ENCODE measurements at regions not wholly inside any gene's neighbourhood (a gene's known extent, or its start where the extent isn't known, plus 50 kb on each side); places are given as distances from the start of the nearest gene placed in this dataset.

- Histone ChIP-seq H3K4me3 (replicated peaks in 1 of 2; ENCODE audit: low read depth in 1 of 2, low read length in 2 of 2) (no peak overlapping the region), H3K9ac (ENCODE audit: low read length) (no peak overlapping the region), H4K20me1 (ENCODE audit: insufficient read depth) (no peaks in the 10 kb centered on the region), H3K9me3 (ENCODE audit: control insufficient read depth in 1 of 2, insufficient read depth in 1 of 2, low read depth in 1 of 2, low read length in 2 of 2) (no peaks in the 10 kb centered on the region), H3K36me3 (ENCODE audit: control insufficient read depth in 1 of 2, insufficient read depth in 2 of 2, low read length in 2 of 2) (no peaks in the 10 kb centered on the region), H3K4me1 (ENCODE audit: control insufficient read depth in 1 of 2, insufficient read depth in 2 of 2, low read length in 2 of 2) (peaks cover 0 to 8% of the 10 kb centered on the region in 2 experiments; a peak in 2 of 4 replicates), H2AFZ (ENCODE audit: low read depth, low read length, poor library complexity, severe bottlenecking) (no peak overlapping the region), H3K9me2 (ENCODE audit: insufficient read depth) (no peaks in the 10 kb centered on the region), H3K4me2 (ENCODE audit: low read length) (no peak overlapping the region), H3K27ac (ENCODE audit: low read depth, low read length) (no peak overlapping the region), H3K79me2 (ENCODE audit: insufficient read depth, low read length) (no peaks in the 10 kb centered on the region), H3K27me3 (ENCODE audit: insufficient read depth, low read length) (no peaks in the 10 kb centered on the region)
- ChIA-PET CTCF (interaction anchor here (1.4 to 4.6 kb wide), 2 partner anchors 151 to 155 kb away, joined by 8 to 39 read pairs; no protein-coding TSS in a partner anchor), POLR2A (no interaction called here), RAD21 (ENCODE audit: low non-redundant PET in 1 of 2, low total read pairs in 2 of 2, uncharacterized antibody in 2 of 2, unreplicated experiment in 2 of 2) (no interaction called here)
- ATAC-seq (no peak), DNase-seq (ENCODE audit: low read depth, low spot score) (no peak)
- no TSS peak for BruUV-seq (replicated peaks)
- TF ChIP-seq JUND (IDR thresholded peaks at IDR 0.05): no peak
- TF ChIP-seq, protein P1, sequence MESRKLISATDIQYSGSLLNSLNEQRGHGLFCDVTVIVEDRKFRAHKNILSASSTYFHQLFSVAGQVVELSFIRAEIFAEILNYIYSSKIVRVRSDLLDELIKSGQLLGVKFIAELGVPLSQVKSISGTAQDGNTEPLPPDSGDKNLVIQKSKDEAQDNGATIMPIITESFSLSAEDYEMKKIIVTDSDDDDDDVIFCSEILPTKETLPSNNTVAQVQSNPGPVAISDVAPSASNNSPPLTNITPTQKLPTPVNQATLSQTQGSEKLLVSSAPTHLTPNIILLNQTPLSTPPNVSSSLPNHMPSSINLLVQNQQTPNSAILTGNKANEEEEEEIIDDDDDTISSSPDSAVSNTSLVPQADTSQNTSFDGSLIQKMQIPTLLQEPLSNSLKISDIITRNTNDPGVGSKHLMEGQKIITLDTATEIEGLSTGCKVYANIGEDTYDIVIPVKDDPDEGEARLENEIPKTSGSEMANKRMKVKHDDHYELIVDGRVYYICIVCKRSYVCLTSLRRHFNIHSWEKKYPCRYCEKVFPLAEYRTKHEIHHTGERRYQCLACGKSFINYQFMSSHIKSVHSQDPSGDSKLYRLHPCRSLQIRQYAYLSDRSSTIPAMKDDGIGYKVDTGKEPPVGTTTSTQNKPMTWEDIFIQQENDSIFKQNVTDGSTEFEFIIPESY (IDR thresholded peaks at IDR 0.05; ENCODE audit: extremely low read depth, insufficient replicate concordance, low read length): no peak
- no peak for TF ChIP-seq MAX (IDR thresholded peaks at IDR 0.05)
- TF ChIP-seq POLR2AphosphoS5 (IDR thresholded peaks at IDR 0.05; ENCODE audit: low read depth, low read length): no peak
- TF ChIP-seq TCF7L2 (IDR thresholded peaks at IDR 0.05; ENCODE audit: borderline replicate concordance, extremely low read depth, insufficient read depth, insufficient read length): no peak
- TF ChIP-seq, protein P2, sequence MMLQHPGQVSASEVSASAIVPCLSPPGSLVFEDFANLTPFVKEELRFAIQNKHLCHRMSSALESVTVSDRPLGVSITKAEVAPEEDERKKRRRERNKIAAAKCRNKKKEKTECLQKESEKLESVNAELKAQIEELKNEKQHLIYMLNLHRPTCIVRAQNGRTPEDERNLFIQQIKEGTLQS (IDR thresholded peaks at IDR 0.05): no peak
- no peak for TF ChIP-seq ZFX (IDR thresholded peaks at IDR 0.05)
- no peak for TF ChIP-seq ELF1 (IDR thresholded peaks at IDR 0.05; ENCODE audit: borderline replicate concordance, low read depth)
- TF ChIP-seq CBX3 (IDR thresholded peaks at IDR 0.05; ENCODE audit: low read depth): no peak
- TF ChIP-seq, protein P3, sequence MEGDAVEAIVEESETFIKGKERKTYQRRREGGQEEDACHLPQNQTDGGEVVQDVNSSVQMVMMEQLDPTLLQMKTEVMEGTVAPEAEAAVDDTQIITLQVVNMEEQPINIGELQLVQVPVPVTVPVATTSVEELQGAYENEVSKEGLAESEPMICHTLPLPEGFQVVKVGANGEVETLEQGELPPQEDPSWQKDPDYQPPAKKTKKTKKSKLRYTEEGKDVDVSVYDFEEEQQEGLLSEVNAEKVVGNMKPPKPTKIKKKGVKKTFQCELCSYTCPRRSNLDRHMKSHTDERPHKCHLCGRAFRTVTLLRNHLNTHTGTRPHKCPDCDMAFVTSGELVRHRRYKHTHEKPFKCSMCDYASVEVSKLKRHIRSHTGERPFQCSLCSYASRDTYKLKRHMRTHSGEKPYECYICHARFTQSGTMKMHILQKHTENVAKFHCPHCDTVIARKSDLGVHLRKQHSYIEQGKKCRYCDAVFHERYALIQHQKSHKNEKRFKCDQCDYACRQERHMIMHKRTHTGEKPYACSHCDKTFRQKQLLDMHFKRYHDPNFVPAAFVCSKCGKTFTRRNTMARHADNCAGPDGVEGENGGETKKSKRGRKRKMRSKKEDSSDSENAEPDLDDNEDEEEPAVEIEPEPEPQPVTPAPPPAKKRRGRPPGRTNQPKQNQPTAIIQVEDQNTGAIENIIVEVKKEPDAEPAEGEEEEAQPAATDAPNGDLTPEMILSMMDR (IDR thresholded peaks at IDR 0.05 in 2 of 3, conservative IDR thresholded peaks at IDR 0.05 in 1 of 3; ENCODE audit: borderline replicate concordance in 1 of 3, insufficient read depth in 1 of 3, low read depth in 2 of 3, low read length in 2 of 3): no peak
- TF ChIP-seq POLR2A (IDR thresholded peaks at IDR 0.05; ENCODE audit: borderline replicate concordance, extremely low read depth, insufficient read depth, insufficient read length): no peak
- no peak for TF ChIP-seq EZH2 (IDR thresholded peaks at IDR 0.05)
- no peak for TF ChIP-seq EZH2phosphoT487 (IDR thresholded peaks at IDR 0.05; ENCODE audit: borderline replicate concordance)
- TF ChIP-seq YY1 (IDR thresholded peaks at IDR 0.05; ENCODE audit: extremely low read depth, insufficient replicate concordance, low read depth, low read length): no peak
- no peak for TF ChIP-seq EGR1 (IDR thresholded peaks at IDR 0.05; ENCODE audit: low read depth)
- intact Hi-C loops (cut with micrococcal nuclease): no loop called here
These were observed 53.8 kb upstream of the CD83 start for GRCh38 chr6:14063756-14064155.

Measured in HCT116 (cell line).